ENCODE measurements at regions not wholly inside any gene's neighbourhood (a gene's known extent, or its start where the extent isn't known, plus 50 kb on each side); places are given as distances from the start of the nearest gene placed in this dataset.

DNA sequence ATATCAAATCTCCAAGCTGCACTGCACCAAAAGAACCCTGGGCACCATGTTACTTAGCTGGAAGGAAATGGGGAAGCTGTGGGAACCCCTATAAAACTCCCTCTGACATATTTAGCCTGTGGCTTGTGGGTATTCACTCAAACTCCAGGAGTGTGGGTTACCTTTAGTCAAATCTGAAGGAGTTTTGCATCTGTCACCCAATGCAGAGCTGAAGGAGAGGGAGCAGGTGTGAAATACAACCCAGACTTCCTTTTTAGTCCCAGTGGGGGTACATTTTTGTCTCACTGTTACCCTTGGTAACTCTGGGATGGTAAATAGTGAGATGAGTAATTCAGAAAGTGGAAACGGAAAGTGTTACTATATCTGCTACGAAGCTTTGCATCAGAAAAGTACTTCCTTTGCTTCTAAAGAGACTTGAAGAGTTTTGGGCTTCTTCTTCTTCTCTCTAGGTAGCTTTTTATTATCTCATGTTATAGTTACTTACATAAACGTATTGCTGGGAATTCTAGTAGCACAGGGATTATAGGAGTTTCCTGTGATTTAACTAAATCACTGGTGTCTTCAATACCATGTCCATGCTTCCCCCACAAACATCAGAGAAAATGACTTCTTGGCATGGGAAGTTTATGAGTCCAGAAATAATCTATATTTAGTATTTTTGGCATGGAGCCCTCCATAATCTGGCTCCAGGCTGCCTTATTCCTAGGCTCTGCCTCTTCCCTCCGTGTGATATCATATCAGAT, 105.9 kb downstream of the AKAP11 start:
- DNase-seq (ENCODE audit: low read depth, low spot score) = no peak
- no peak overlapping the region for H3K4me3 ChIP-seq (ENCODE audit: control insufficient read depth in 2 of 3, extremely low read depth in 1 of 3, insufficient read depth in 2 of 3, low read depth in 1 of 3, low read length in 3 of 3)
- H2AFZ ChIP-seq (ENCODE audit: control insufficient read depth, low read length) = no peak overlapping the region
- dilution Hi-C loops (cut with MboI; ENCODE audit: extremely low pct_ligation_motif_present, low sequenced_read_pairs) = no loop called here
- H3K36me3 ChIP-seq (ENCODE audit: control insufficient read depth in 2 of 2, extremely low read depth in 1 of 2, insufficient read depth in 2 of 2, low read length in 2 of 2) = no peaks in the 10 kb centered on the region
- TF ChIP-seq, protein P1, sequence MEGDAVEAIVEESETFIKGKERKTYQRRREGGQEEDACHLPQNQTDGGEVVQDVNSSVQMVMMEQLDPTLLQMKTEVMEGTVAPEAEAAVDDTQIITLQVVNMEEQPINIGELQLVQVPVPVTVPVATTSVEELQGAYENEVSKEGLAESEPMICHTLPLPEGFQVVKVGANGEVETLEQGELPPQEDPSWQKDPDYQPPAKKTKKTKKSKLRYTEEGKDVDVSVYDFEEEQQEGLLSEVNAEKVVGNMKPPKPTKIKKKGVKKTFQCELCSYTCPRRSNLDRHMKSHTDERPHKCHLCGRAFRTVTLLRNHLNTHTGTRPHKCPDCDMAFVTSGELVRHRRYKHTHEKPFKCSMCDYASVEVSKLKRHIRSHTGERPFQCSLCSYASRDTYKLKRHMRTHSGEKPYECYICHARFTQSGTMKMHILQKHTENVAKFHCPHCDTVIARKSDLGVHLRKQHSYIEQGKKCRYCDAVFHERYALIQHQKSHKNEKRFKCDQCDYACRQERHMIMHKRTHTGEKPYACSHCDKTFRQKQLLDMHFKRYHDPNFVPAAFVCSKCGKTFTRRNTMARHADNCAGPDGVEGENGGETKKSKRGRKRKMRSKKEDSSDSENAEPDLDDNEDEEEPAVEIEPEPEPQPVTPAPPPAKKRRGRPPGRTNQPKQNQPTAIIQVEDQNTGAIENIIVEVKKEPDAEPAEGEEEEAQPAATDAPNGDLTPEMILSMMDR (optimal IDR thresholded peaks at IDR 0.05 in 1 of 3, IDR thresholded peaks at IDR 0.05 in 1 of 3, conservative IDR thresholded peaks at IDR 0.05 in 1 of 3; ENCODE audit: extremely low read depth in 1 of 3, insufficient read depth in 2 of 3, low read length in 3 of 3) = no peak
- TF ChIP-seq EZH2 (IDR thresholded peaks at IDR 0.05; ENCODE audit: low read length) = no peak
- H3K9me1 ChIP-seq (ENCODE audit: control insufficient read depth, extremely low read depth, insufficient read depth, low read length) = no peaks in the 10 kb centered on the region
- H3K27ac ChIP-seq (ENCODE audit: control insufficient read depth, insufficient read depth, low read length) = no peak overlapping the region
- FAIRE-seq = no peak
- H3K4me2 ChIP-seq (ENCODE audit: control insufficient read depth, extremely low read depth, insufficient read depth, low read depth, low read length) = no peak overlapping the region
- no peaks in the 10 kb centered on the region for H3K4me1 ChIP-seq (ENCODE audit: control insufficient read depth, extremely low read depth, insufficient read depth, low read length)
- no peaks in the 10 kb centered on the region for H4K20me1 ChIP-seq (ENCODE audit: control insufficient read depth, extremely low read depth, insufficient read depth, low read length)
- H3K9me3 ChIP-seq (ENCODE audit: control insufficient read depth, low read depth, low read length) = no peaks in the 10 kb centered on the region
- H3K9ac ChIP-seq (ENCODE audit: control insufficient read depth, extremely low read depth, insufficient read depth, low read length) = no peak overlapping the region
- H3K79me2 ChIP-seq (ENCODE audit: control insufficient read depth, insufficient read depth, low read length) = no peaks in the 10 kb centered on the region
- no peaks in the 10 kb centered on the region for H3K27me3 ChIP-seq (ENCODE audit: control insufficient read depth, extremely low read depth, insufficient read depth, low read length)

DNA sequence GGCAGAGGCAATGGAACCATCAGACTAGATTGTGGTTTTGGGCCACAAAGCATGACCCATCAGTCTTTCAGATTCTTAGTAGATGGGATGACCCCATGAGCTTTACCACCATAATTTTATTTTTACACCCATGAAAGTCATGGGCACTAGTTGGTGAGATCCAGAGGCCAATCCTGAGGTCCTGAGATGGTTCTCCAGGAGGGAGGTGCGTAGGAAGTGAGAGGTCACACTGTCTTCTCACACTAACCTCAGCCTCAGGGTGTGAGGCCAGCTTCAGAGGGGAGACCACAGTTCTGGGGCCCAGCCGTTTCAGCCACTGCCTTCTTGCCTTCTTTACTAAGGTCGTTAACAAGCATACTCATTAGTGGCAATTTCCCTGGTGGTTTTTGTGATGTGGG, 106.4 kb downstream of the AKAP11 start:
- Histone ChIP-seq H2AFZ (ENCODE audit: control insufficient read depth, low read length) (no peak overlapping the region), H3K9ac (ENCODE audit: control insufficient read depth, extremely low read depth, insufficient read depth, low read length) (no peak overlapping the region), H3K9me3 (ENCODE audit: control insufficient read depth, low read depth, low read length) (no peaks in the 10 kb centered on the region), H4K20me1 (ENCODE audit: control insufficient read depth, extremely low read depth, insufficient read depth, low read length) (no peaks in the 10 kb centered on the region), H3K36me3 (ENCODE audit: control insufficient read depth in 2 of 2, extremely low read depth in 1 of 2, insufficient read depth in 2 of 2, low read length in 2 of 2) (no peaks in the 10 kb centered on the region), H3K27me3 (ENCODE audit: control insufficient read depth, extremely low read depth, insufficient read depth, low read length) (no peaks in the 10 kb centered on the region), H3K9me1 (ENCODE audit: control insufficient read depth, extremely low read depth, insufficient read depth, low read length) (no peaks in the 10 kb centered on the region), H3K27ac (ENCODE audit: control insufficient read depth, insufficient read depth, low read length) (no peak overlapping the region), H3K4me3 (ENCODE audit: control insufficient read depth in 2 of 3, extremely low read depth in 1 of 3, insufficient read depth in 2 of 3, low read depth in 1 of 3, low read length in 3 of 3) (no peak overlapping the region), H3K79me2 (ENCODE audit: control insufficient read depth, insufficient read depth, low read length) (no peaks in the 10 kb centered on the region), H3K4me2 (ENCODE audit: control insufficient read depth, extremely low read depth, insufficient read depth, low read depth, low read length) (no peak overlapping the region), H3K4me1 (ENCODE audit: control insufficient read depth, extremely low read depth, insufficient read depth, low read length) (no peaks in the 10 kb centered on the region)
- FAIRE-seq = no peak
- no peak for DNase-seq (ENCODE audit: low read depth, low spot score)
- dilution Hi-C loops (cut with MboI; ENCODE audit: extremely low pct_ligation_motif_present, low sequenced_read_pairs) = no loop called here
- TF ChIP-seq EZH2 (IDR thresholded peaks at IDR 0.05; ENCODE audit: low read length) = no peak
- TF ChIP-seq, protein P1 (optimal IDR thresholded peaks at IDR 0.05 in 1 of 3, IDR thresholded peaks at IDR 0.05 in 1 of 3, conservative IDR thresholded peaks at IDR 0.05 in 1 of 3; ENCODE audit: extremely low read depth in 1 of 3, insufficient read depth in 2 of 3, low read length in 3 of 3) = no peak

Data from keratinocyte (primary cell).